ENCODE measurements at regions not wholly inside any gene's neighbourhood (a gene's known extent, or its start where the extent isn't known, plus 50 kb on each side); places are given as distances from the start of the nearest gene placed in this dataset.
A peak's percentile ranks its signal among the peaks of the same experiment; 100 is the strongest.
"Not testable (repeated sequence)": the region's sequence is repeated elsewhere in the genome, so short reads cannot be mapped to it uniquely, and the experiment has no call there.

DNA sequence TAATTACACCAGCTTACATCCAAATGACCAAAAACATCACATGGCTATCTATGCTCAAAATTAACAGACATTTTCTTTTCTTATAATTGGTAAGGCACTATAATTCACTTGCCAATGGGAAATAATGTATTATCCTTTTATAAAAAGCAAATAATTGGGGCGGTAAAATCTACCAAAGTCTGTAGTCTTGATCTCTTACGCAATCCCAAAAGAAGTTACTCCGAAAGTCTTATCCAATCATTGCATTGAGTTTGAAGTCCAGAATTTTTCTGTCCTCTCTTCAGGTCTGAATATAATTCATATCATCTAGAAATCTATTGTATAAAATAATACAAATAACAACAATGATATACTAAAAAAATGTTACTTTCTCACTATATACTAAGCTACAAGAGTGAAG, 273.3 kb upstream of the CADM2 start:
- Histone ChIP-seq H3K4me3 (ENCODE audit: low read length) (no peak overlapping the region), H3F3A (ENCODE audit: low read length, unreplicated experiment) (no peaks in the 10 kb centered on the region), H3K79me2 (ENCODE audit: low read length) (no peaks in the 10 kb centered on the region), H3K27me3 (ENCODE audit: low read length) (no peaks in the 10 kb centered on the region), H3K9ac (ENCODE audit: low read length) (no peak overlapping the region), H3K4me1 (ENCODE audit: insufficient read depth, low read length) (no peaks in the 10 kb centered on the region), H4K20me1 (ENCODE audit: low read length) (no peaks in the 10 kb centered on the region), H3K4me2 (ENCODE audit: low read length) (no peak overlapping the region), H3K27ac (ENCODE audit: low read length) (no peak overlapping the region), H3K36me3 (ENCODE audit: low read depth, low read length) (no peaks in the 10 kb centered on the region), H3K9me3 (ENCODE audit: low read length) (no peaks in the 10 kb centered on the region), H2AFZ (ENCODE audit: low read length) (no peak overlapping the region), H3K9me2 (replicated peaks; ENCODE audit: low read length) (no peaks in the 10 kb centered on the region)
- CTCF ChIA-PET: no interaction called here
- TF ChIP-seq EZH2phosphoT487 (IDR thresholded peaks at IDR 0.05; ENCODE audit: borderline replicate concordance, low read length) (no peak), EZH2 (IDR thresholded peaks at IDR 0.05; ENCODE audit: low read length, unreplicated experiment) (no peak)
- TF ChIP-seq, protein P1, sequence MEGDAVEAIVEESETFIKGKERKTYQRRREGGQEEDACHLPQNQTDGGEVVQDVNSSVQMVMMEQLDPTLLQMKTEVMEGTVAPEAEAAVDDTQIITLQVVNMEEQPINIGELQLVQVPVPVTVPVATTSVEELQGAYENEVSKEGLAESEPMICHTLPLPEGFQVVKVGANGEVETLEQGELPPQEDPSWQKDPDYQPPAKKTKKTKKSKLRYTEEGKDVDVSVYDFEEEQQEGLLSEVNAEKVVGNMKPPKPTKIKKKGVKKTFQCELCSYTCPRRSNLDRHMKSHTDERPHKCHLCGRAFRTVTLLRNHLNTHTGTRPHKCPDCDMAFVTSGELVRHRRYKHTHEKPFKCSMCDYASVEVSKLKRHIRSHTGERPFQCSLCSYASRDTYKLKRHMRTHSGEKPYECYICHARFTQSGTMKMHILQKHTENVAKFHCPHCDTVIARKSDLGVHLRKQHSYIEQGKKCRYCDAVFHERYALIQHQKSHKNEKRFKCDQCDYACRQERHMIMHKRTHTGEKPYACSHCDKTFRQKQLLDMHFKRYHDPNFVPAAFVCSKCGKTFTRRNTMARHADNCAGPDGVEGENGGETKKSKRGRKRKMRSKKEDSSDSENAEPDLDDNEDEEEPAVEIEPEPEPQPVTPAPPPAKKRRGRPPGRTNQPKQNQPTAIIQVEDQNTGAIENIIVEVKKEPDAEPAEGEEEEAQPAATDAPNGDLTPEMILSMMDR (conservative IDR thresholded peaks at IDR 0.05; ENCODE audit: low read depth, low read length): no peak
- intact Hi-C loops (cut with micrococcal nuclease): no loop called here
- ATAC-seq (no peak), DNase-seq (no peak)
- POLR2A ChIA-PET (ENCODE audit: unreplicated experiment): no interaction called here
- BruUV-seq (replicated peaks): no TSS peak

DNA sequence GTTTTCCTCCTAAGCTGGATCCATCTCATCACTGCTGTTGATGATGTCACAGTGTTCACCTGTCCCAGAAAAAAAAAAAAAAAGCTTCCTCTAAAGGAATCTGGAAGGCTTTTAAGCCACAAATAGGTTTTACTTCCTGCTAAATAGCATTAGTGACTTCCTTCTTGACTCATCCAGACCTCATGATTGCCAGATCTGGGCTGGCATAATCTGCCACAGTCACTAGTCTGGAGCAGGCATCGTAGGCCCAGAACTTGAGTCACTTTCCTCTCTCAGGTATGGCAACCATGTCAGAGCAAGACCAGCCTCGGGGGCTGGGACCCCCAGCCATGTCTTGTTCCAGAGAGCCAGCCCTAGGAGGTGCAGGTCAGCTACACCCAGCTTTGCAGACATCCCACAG, 266.5 kb upstream of the CADM2 start:
- Histone ChIP-seq H3K27ac (ENCODE audit: low read length) (no peak overlapping the region), H4K20me1 (ENCODE audit: low read length) (no peaks in the 10 kb centered on the region), H3F3A (ENCODE audit: low read length, unreplicated experiment) (no peaks in the 10 kb centered on the region), H3K9me2 (replicated peaks; ENCODE audit: low read length) (no peaks in the 10 kb centered on the region), H3K9ac (ENCODE audit: low read length) (no peak overlapping the region), H3K36me3 (ENCODE audit: low read depth, low read length) (no peaks in the 10 kb centered on the region), H3K4me2 (ENCODE audit: low read length) (no peak overlapping the region), H3K27me3 (ENCODE audit: low read length) (no peaks in the 10 kb centered on the region), H3K9me3 (ENCODE audit: low read length) (no peaks in the 10 kb centered on the region), H3K79me2 (ENCODE audit: low read length) (no peaks in the 10 kb centered on the region), H3K4me1 (ENCODE audit: insufficient read depth, low read length) (no peaks in the 10 kb centered on the region), H2AFZ (ENCODE audit: low read length) (no peak overlapping the region), H3K4me3 (ENCODE audit: low read length) (no peak overlapping the region)
- POLR2A ChIA-PET (ENCODE audit: unreplicated experiment): no interaction called here
- DNase-seq: peak; percentile 51
- ATAC-seq: peak; percentile 77
- intact Hi-C loops (cut with micrococcal nuclease): no loop called here
- no TSS peak for BruUV-seq (replicated peaks)
- CTCF ChIA-PET: interaction anchor here (0.5 kb wide), 1 partner anchor 38 kb away, joined by 5 read pairs; no protein-coding TSS in a partner anchor
- TF ChIP-seq, protein P1 (conservative IDR thresholded peaks at IDR 0.05; ENCODE audit: low read depth, low read length): no peak
- TF ChIP-seq EZH2 (IDR thresholded peaks at IDR 0.05; ENCODE audit: low read length, unreplicated experiment) (no peak), EZH2phosphoT487 (IDR thresholded peaks at IDR 0.05; ENCODE audit: borderline replicate concordance, low read length) (no peak)

DNA sequence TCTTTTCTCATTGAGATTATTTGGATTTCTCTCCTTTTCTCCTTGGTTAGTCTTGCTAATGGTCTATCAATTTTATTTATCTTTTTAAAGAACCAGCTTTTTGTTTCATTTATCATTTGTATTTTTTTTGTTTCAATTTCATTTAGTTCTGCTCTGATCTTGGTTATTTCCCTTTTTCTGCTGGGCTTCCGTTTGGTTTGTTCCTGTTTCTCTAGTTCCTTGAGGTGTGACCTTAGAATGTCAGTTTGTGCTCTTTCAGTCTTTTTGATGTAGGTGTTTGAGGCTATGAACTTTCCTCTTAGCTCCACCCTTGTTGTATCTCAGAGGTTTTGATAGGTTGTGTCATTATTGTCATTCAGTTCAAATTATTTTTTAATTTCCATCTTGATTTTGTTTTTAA, 248.5 kb upstream of the CADM2 start:
- POLR2A ChIA-PET (ENCODE audit: unreplicated experiment); H4K20me1 ChIP-seq (ENCODE audit: low read length); H3K27me3 ChIP-seq (ENCODE audit: low read length); ATAC-seq; H3K4me2 ChIP-seq (ENCODE audit: low read length); H3K4me1 ChIP-seq (ENCODE audit: insufficient read depth, low read length); DNase-seq; H2AFZ ChIP-seq (ENCODE audit: low read length); H3K4me3 ChIP-seq (ENCODE audit: low read length); H3K27ac ChIP-seq (ENCODE audit: low read length); H3K79me2 ChIP-seq (ENCODE audit: low read length); H3F3A ChIP-seq (ENCODE audit: low read length, unreplicated experiment); BruUV-seq (replicated peaks); H3K9ac ChIP-seq (ENCODE audit: low read length); H3K36me3 ChIP-seq (ENCODE audit: low read depth, low read length); intact Hi-C loops (cut with micrococcal nuclease); H3K9me3 ChIP-seq (ENCODE audit: low read length); H3K9me2 ChIP-seq (replicated peaks; ENCODE audit: low read length); CTCF ChIA-PET: not testable (repeated sequence)

Data from PC-3 (cell line).